ENCODE measurements at regions not wholly inside any gene's neighbourhood (a gene's known extent, or its start where the extent isn't known, plus 50 kb on each side); places are given as distances from the start of the nearest gene placed in this dataset.

DNA sequence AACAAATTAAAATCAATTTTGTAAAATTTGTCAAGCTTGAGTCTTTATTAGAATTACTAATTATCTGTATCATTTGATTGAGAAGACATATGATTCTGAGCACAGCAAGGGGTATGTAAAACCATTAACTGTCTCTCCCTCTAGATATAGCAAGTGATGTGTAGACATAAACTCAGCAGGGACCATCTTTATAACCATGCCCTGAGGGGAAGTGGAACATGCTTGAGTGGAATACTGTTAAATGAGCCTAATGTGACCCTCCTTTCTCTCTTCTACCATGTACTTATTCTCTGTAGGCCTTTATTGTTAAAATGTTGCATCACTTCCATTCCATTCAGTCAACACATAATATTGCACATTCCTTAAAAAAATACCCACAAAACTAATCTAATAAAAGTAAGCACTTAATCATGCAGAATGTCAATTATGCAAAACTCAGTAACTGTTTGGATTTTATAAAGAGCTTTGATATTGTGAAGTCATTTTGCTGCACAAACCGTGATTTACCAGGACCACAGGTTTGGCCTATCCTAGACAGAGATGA is 896.6 kb upstream of the MANEA start:
- Histone ChIP-seq H3K27me3 (ENCODE audit: control insufficient read depth, insufficient read depth, low read length) (no peaks in the 10 kb centered on the region), H3K9me3 (ENCODE audit: control insufficient read depth in 2 of 3, insufficient read depth in 1 of 3, low read length in 3 of 3) (no peaks in the 10 kb centered on the region), H3K9ac (ENCODE audit: low read length in 3 of 3) (no peak overlapping the region), H3K36me3 (ENCODE audit: control insufficient read depth in 2 of 3, insufficient read depth in 3 of 3, low read length in 3 of 3) (no peaks in the 10 kb centered on the region), H3K4me3 (ENCODE audit: low read length in 3 of 3) (no peak overlapping the region), H3K4me1 (ENCODE audit: control insufficient read depth in 2 of 3, insufficient read depth in 2 of 3, low read depth in 1 of 3, low read length in 3 of 3) (no peaks in the 10 kb centered on the region), H3K27ac (ENCODE audit: low read depth in 2 of 2, low read length in 2 of 2) (no peak overlapping the region)
- FAIRE-seq: no peak
- intact Hi-C loops (cut with DNase I): no loop called here
- TF ChIP-seq, protein P1, sequence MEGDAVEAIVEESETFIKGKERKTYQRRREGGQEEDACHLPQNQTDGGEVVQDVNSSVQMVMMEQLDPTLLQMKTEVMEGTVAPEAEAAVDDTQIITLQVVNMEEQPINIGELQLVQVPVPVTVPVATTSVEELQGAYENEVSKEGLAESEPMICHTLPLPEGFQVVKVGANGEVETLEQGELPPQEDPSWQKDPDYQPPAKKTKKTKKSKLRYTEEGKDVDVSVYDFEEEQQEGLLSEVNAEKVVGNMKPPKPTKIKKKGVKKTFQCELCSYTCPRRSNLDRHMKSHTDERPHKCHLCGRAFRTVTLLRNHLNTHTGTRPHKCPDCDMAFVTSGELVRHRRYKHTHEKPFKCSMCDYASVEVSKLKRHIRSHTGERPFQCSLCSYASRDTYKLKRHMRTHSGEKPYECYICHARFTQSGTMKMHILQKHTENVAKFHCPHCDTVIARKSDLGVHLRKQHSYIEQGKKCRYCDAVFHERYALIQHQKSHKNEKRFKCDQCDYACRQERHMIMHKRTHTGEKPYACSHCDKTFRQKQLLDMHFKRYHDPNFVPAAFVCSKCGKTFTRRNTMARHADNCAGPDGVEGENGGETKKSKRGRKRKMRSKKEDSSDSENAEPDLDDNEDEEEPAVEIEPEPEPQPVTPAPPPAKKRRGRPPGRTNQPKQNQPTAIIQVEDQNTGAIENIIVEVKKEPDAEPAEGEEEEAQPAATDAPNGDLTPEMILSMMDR (IDR thresholded peaks at IDR 0.05; ENCODE audit: borderline replicate concordance, extremely low read depth, insufficient read depth): no peak
- DNase-seq: no peak

DNA sequence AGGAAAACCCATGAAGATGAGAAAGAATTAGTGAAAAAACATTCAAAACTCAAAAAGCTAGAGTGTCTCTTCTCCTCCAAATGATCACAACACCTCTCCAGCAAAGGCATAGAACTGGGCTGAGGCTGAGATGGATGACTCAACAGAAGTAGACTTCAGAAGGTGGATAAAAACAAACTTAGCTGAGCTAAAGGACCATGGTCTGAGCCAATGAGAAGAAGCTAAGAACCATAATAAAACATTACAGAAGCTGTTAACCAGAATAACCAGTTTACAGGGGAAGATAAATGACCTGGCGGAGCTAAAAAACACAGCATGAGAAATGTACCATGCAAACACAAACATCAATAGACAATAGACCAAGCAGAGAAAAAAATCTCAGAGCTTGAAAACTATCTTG is 904.1 kb upstream of the MANEA start:
- Histone ChIP-seq H3K9me3 (ENCODE audit: control insufficient read depth in 2 of 3, insufficient read depth in 1 of 3, low read length in 3 of 3) (peaks cover 0 to 4% (median 0%) of the 10 kb centered on the region in 3 donors), H3K4me1 (ENCODE audit: control insufficient read depth in 2 of 3, insufficient read depth in 2 of 3, low read depth in 1 of 3, low read length in 3 of 3) (no peaks in the 10 kb centered on the region), H3K36me3 (ENCODE audit: control insufficient read depth in 2 of 3, insufficient read depth in 3 of 3, low read length in 3 of 3) (no peaks in the 10 kb centered on the region), H3K4me3 (ENCODE audit: low read length in 3 of 3) (no peak overlapping the region), H3K9ac (ENCODE audit: low read length in 3 of 3) (no peak overlapping the region), H3K27me3 (ENCODE audit: control insufficient read depth, insufficient read depth, low read length) (no peaks in the 10 kb centered on the region), H3K27ac (ENCODE audit: low read depth in 2 of 2, low read length in 2 of 2) (no peak overlapping the region)
- TF ChIP-seq, protein P1 (IDR thresholded peaks at IDR 0.05; ENCODE audit: borderline replicate concordance, extremely low read depth, insufficient read depth): no peak
- intact Hi-C loops (cut with DNase I): no loop called here
- DNase-seq (no peak), FAIRE-seq (no peak)

DNA sequence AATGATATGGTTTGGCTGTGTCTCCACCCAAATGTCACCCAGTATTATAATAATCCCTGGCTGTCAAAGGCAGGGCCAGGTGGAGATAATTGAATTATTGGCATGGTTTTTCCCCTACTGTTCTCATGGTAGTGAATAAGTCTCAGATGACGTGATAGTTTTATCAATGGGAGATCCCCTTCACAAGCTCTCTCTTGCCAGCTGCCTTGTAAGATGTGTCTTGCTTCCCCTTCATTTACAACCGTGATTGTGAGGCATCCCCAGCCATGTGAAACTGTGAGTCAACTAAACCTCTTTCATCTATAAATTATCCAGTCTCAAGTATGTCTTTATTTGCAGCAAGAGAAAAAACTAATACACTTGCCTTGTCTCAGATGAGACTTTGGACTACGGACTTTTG is 907.3 kb upstream of the MANEA start:
- Histone ChIP-seq H3K4me1 (ENCODE audit: control insufficient read depth in 2 of 3, insufficient read depth in 2 of 3, low read depth in 1 of 3, low read length in 3 of 3) (no peaks in the 10 kb centered on the region), H3K4me3 (ENCODE audit: low read length in 3 of 3) (no peak overlapping the region), H3K9ac (ENCODE audit: low read length in 3 of 3) (no peak overlapping the region), H3K27me3 (ENCODE audit: control insufficient read depth, insufficient read depth, low read length) (no peaks in the 10 kb centered on the region), H3K27ac (ENCODE audit: low read depth in 2 of 2, low read length in 2 of 2) (no peak overlapping the region), H3K36me3 (ENCODE audit: control insufficient read depth in 2 of 3, insufficient read depth in 3 of 3, low read length in 3 of 3) (no peaks in the 10 kb centered on the region), H3K9me3 (ENCODE audit: control insufficient read depth in 2 of 3, insufficient read depth in 1 of 3, low read length in 3 of 3) (peaks cover 0 to 3% (median 0%) of the 10 kb centered on the region in 3 donors)
- no peak for FAIRE-seq
- TF ChIP-seq, protein P1 (IDR thresholded peaks at IDR 0.05; ENCODE audit: borderline replicate concordance, extremely low read depth, insufficient read depth): no peak
- intact Hi-C loops (cut with DNase I): no loop called here
- DNase-seq: no peak

DNA sequence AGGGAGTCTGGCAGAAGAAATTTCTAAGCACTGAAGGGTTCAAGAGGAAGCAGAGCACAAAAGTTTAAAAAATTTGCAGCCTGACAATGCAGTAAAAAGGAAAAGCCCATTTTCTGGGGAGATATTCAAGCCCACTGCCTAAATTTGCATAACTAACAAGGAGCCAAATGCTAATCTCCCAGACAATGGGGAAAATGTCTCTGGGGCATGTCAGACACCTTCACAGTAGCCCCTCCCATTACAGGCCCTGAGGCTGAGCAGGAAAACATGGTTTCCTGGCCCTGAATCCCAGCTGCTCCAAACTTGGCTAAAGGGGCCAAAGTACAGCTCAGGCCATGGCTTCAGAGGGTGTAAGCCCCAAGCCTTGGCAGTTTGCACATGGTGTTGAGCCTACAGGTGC is 908.5 kb upstream of the MANEA start:
- no peaks in the 10 kb centered on the region for H3K27me3 ChIP-seq (ENCODE audit: control insufficient read depth, insufficient read depth, low read length)
- no peaks in the 10 kb centered on the region for H3K4me1 ChIP-seq (ENCODE audit: control insufficient read depth in 2 of 3, insufficient read depth in 2 of 3, low read depth in 1 of 3, low read length in 3 of 3)
- TF ChIP-seq, protein P1 (IDR thresholded peaks at IDR 0.05; ENCODE audit: borderline replicate concordance, extremely low read depth, insufficient read depth): no peak
- intact Hi-C loops (cut with DNase I): no loop called here
- no peaks in the 10 kb centered on the region for H3K9me3 ChIP-seq (ENCODE audit: control insufficient read depth in 2 of 3, insufficient read depth in 1 of 3, low read length in 3 of 3)
- H3K36me3 ChIP-seq (ENCODE audit: control insufficient read depth in 2 of 3, insufficient read depth in 3 of 3, low read length in 3 of 3): no peaks in the 10 kb centered on the region
- no peak overlapping the region for H3K4me3 ChIP-seq (ENCODE audit: low read length in 3 of 3)
- FAIRE-seq (no peak), DNase-seq (no peak)
- no peak overlapping the region for H3K9ac ChIP-seq (ENCODE audit: low read length in 3 of 3)
- H3K27ac ChIP-seq (ENCODE audit: low read depth in 2 of 2, low read length in 2 of 2): no peak overlapping the region

Data from kidney (tissue), 13 donors.